CD14-positive monocyte (primary cell): ENCODE measurements at regions not wholly inside any gene's neighbourhood (a gene's known extent, or its start where the extent isn't known, plus 50 kb on each side); places are given as distances from the start of the nearest gene placed in this dataset.

Source experiments
- DNase-seq, 3 donors: peaks; one replicate each; pipeline ENCODE4 v3.0.0-alpha.2; 2011 to 2022
- H2AFZ ChIP-seq: 2 replicates; pipeline ENCODE4 v1.6.0; 2012; ENCODE audit warnings: mild to moderate bottlenecking, low read depth, low read length, inconsistent platforms; ENCODE audit not compliant: insufficient read depth, poor library complexity, severe bottlenecking
- H3K27ac ChIP-seq, 2 donors: 1 replicate in 1 of 2; 2 replicates in 1 of 2; pipeline ENCODE4 v1.5.1; 2012 to 2013; ENCODE audit warnings: low read length in 2 of 2, control low read depth in 1 of 2, inconsistent platforms in 1 of 2, low read depth in 1 of 2, mild to moderate bottlenecking in 1 of 2
- H3K27me3 ChIP-seq, 2 donors: one replicate each; pipeline versions ENCODE4 v1.6.0 to v1.6.1; 2011 to 2013; ENCODE audit warnings: low read length in 2 of 2; ENCODE audit not compliant: control insufficient read depth in 2 of 2, insufficient read depth in 2 of 2
- H3K36me3 ChIP-seq, 2 donors: replicated peaks in 1 of 2; 1 replicate in 1 of 2; 2 replicates in 1 of 2; pipeline versions ENCODE4 v1.5.1 to v1.6.1; 2012 to 2013; ENCODE audit warnings: low read length in 2 of 2, control low read depth in 1 of 2, inconsistent platforms in 1 of 2, mild to moderate bottlenecking in 1 of 2; ENCODE audit not compliant: insufficient read depth in 2 of 2, control insufficient read depth in 1 of 2
- H3K4me1 ChIP-seq, 2 donors: 1 replicate in 1 of 2; 2 replicates in 1 of 2; pipeline versions ENCODE4 v1.5.1 to v1.6.1; 2012 to 2013; ENCODE audit warnings: low read length in 2 of 2, control low read depth in 1 of 2, inconsistent platforms in 1 of 2, mild to moderate bottlenecking in 1 of 2, moderate library complexity in 1 of 2; ENCODE audit not compliant: insufficient read depth in 2 of 2, control insufficient read depth in 1 of 2
- H3K4me2 ChIP-seq: replicated peaks from 2 replicates; pipeline ENCODE3; 2012; ENCODE audit warnings: low read length, moderate library complexity, mild to moderate bottlenecking; ENCODE audit not compliant: poor library complexity, severe bottlenecking; ENCODE audit errors: extremely low read depth
- H3K4me3 ChIP-seq, 3 experiments: fragments of 200-600 bp in 1 of 3; sonication (generic) in 1 of 3; replicated peaks in 1 of 3; 1 replicate in 2 of 3; 2 replicates in 1 of 3; pipeline ENCODE4 v1.5.1; 2011 to 2013; ENCODE audit warnings: low read length in 3 of 3, mild to moderate bottlenecking in 3 of 3, control low read depth in 2 of 3, low read depth in 2 of 3, inconsistent platforms in 1 of 3, moderate library complexity in 1 of 3
- H3K79me2 ChIP-seq: 2 replicates; pipeline ENCODE4 v1.6.0; 2012; ENCODE audit warnings: mild to moderate bottlenecking, control low read depth, inconsistent platforms, low read length, moderate library complexity; ENCODE audit not compliant: insufficient read depth
- H3K9ac ChIP-seq: 2 replicates; pipeline ENCODE4 v1.6.0; 2017; ENCODE audit warnings: low read length, mild to moderate bottlenecking; ENCODE audit not compliant: insufficient read depth, poor library complexity, severe bottlenecking
- H3K9me3 ChIP-seq, 2 donors: replicated peaks in 1 of 2; 1 replicate in 1 of 2; 2 replicates in 1 of 2; pipeline versions ENCODE4 v1.5.1 to v1.6.1; 2012 to 2013; ENCODE audit warnings: low read length in 2 of 2, control low read depth in 1 of 2; ENCODE audit not compliant: control insufficient read depth in 1 of 2, insufficient read depth in 1 of 2
- H4K20me1 ChIP-seq: 2 replicates; pipeline ENCODE4 v1.6.0; 2012; ENCODE audit warnings: mild to moderate bottlenecking, low read length, control low read depth, moderate library complexity; ENCODE audit not compliant: insufficient read depth
- H3K27ac Mint-ChIP-seq, 7 donors: one replicate each; pipeline ENCODE4 v1.8.0; 2020; ENCODE audit warnings: mild to moderate bottlenecking in 7 of 7, mixed read lengths in 7 of 7, moderate library complexity in 6 of 7, inconsistent platforms in 2 of 7
- H3K27me3 Mint-ChIP-seq, 3 donors: one replicate each; pipeline ENCODE4 v1.8.0; 2021 to 2022; ENCODE audit warnings: low read depth in 3 of 3, mild to moderate bottlenecking in 3 of 3, mixed read lengths in 3 of 3, moderate library complexity in 3 of 3, inconsistent platforms in 1 of 3
- H3K36me3 Mint-ChIP-seq, 2 donors: one replicate each; pipeline ENCODE4 v1.8.0; 2020; ENCODE audit warnings: mixed read lengths in 2 of 2, inconsistent platforms in 1 of 2, mild to moderate bottlenecking in 1 of 2
- H3K4me1 Mint-ChIP-seq: one replicate; pipeline ENCODE4 v1.8.0; 2020; ENCODE audit warnings: mild to moderate bottlenecking, mixed read lengths
- H3K4me3 Mint-ChIP-seq, 2 donors: one replicate each; pipeline ENCODE4 v1.8.0; 2020; ENCODE audit warnings: mild to moderate bottlenecking in 2 of 2, mixed read lengths in 2 of 2, moderate library complexity in 1 of 2
- H3K9me3 Mint-ChIP-seq, 7 donors: one replicate each; pipeline ENCODE4 v1.8.0; 2020 to 2022; ENCODE audit warnings: mixed read lengths in 7 of 7, mild to moderate bottlenecking in 6 of 7, moderate library complexity in 6 of 7, inconsistent platforms in 2 of 7
- WGBS: methylation state at CpG from one replicate; pipeline ENCODE4 v1.1.5; 2013; ENCODE audit warnings: missing lambda C conversion rate; ENCODE audit not compliant: insufficient coverage; 5-methylcytosine and 5-hydroxymethylcytosine counted together
- intact Hi-C, 2 donors: fragments of 100-400 bp; cut with micrococcal nuclease; formaldehyde crosslinking; loops; one replicate each; pipeline versions ENCODE4 v1.15.0 to v1.15.1; 2023
- TF ChIP-seq, protein P1 (sequence below): fragments of 200-600 bp; IDR thresholded peaks from one replicate; pipeline ENCODE4 v1.8.0; 2022; ENCODE audit warnings: antibody characterized with exemption, mild to moderate bottlenecking

DNA sequence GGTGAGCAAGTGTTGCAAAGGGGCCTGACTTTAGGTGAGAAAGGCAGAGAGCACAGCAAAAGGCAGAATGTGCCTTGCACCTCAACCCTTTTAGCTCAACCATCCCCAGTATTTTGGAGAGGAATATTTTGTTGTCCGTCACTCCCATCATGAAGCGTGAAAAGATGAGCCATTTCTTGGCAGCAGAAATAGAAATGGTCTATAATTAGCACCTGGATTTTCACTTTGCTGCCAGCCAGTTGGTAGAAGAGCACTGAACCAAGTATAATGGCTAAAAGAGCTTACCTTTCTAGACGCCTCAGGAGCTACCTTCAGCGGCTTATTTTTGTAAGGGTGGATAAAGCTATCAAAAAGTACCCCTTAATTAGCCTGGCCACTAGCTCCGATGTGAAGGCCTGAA is 406.7 kb downstream of the OCA2 start:
- H3K4me3 Mint-ChIP-seq: no peak overlapping the region
- TF ChIP-seq, protein P1, sequence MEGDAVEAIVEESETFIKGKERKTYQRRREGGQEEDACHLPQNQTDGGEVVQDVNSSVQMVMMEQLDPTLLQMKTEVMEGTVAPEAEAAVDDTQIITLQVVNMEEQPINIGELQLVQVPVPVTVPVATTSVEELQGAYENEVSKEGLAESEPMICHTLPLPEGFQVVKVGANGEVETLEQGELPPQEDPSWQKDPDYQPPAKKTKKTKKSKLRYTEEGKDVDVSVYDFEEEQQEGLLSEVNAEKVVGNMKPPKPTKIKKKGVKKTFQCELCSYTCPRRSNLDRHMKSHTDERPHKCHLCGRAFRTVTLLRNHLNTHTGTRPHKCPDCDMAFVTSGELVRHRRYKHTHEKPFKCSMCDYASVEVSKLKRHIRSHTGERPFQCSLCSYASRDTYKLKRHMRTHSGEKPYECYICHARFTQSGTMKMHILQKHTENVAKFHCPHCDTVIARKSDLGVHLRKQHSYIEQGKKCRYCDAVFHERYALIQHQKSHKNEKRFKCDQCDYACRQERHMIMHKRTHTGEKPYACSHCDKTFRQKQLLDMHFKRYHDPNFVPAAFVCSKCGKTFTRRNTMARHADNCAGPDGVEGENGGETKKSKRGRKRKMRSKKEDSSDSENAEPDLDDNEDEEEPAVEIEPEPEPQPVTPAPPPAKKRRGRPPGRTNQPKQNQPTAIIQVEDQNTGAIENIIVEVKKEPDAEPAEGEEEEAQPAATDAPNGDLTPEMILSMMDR: no peak

DNA sequence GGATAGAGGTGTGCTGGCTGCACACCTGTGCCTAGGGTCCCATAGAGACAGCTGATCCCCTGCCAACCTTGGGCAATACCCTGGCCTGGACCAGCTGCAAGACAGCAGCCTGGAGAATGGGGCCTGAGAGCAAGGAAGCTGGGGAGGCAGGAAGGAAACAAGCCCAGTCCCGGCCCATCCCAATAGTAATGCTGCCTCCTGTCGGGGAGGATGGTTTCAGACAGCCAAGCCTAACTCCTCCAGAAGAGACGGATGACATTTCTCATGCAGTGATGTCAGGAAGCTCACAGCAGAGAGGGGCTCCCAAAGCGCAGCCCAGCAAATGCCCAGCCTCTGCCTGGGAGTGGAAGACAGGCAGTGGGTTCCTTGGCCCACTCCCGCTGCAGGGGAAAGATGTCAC is 408.8 kb downstream of the OCA2 start:
- Histone ChIP-seq H4K20me1 (no peaks in the 10 kb centered on the region), H3K36me3 (no peaks in the 10 kb centered on the region), H2AFZ (no peak overlapping the region), H3K27me3 (no peaks in the 10 kb centered on the region), H3K4me1 (no peaks in the 10 kb centered on the region), H3K4me3 (no peak overlapping the region), H3K9ac (no peak overlapping the region), H3K4me2 (no peak overlapping the region), H3K79me2 (no peaks in the 10 kb centered on the region), H3K9me3 (peaks cover 43 to 66% of the 10 kb centered on the region in 2 donors), H3K27ac (no peak overlapping the region)
- TF ChIP-seq, protein P1: no peak
- H3K9me3 Mint-ChIP-seq: peaks cover 2 to 25% (median 14%) of the 10 kb centered on the region in 7 donors
- no peak for DNase-seq
- no peaks in the 10 kb centered on the region for H3K4me1 Mint-ChIP-seq
- no peaks in the 10 kb centered on the region for H3K27me3 Mint-ChIP-seq
- H3K36me3 Mint-ChIP-seq: no peaks in the 10 kb centered on the region
- intact Hi-C loops: no loop called here
- no peak overlapping the region for H3K27ac Mint-ChIP-seq
- H3K4me3 Mint-ChIP-seq: no peak overlapping the region
- 75% methylated on average over 3 of the region's 5 CpGs for WGBS

More for the DNA sequence above, 406.7 kb downstream of the OCA2 start:
- Histone ChIP-seq H3K9ac (no peak overlapping the region), H3K36me3 (no peaks in the 10 kb centered on the region), H3K4me3 (no peak overlapping the region), H3K9me3 (peaks cover 46 to 57% of the 10 kb centered on the region in 2 donors), H3K27ac (no peak overlapping the region), H3K4me1 (no peaks in the 10 kb centered on the region), H3K79me2 (no peaks in the 10 kb centered on the region), H2AFZ (no peak overlapping the region), H3K27me3 (no peaks in the 10 kb centered on the region), H3K4me2 (no peak overlapping the region), H4K20me1 (no peaks in the 10 kb centered on the region)
- H3K27ac Mint-ChIP-seq: no peak overlapping the region
- H3K27me3 Mint-ChIP-seq: no peaks in the 10 kb centered on the region
- no peaks in the 10 kb centered on the region for H3K4me1 Mint-ChIP-seq
- H3K9me3 Mint-ChIP-seq: peaks cover 4 to 24% (median 16%) of the 10 kb centered on the region in 7 donors
- no peak for DNase-seq
- no peaks in the 10 kb centered on the region for H3K36me3 Mint-ChIP-seq
- intact Hi-C loops: no loop called here
- 85% methylated on average over 4 of the region's 5 CpGs for WGBS
